Lower lobe of right lung (tissue), 2 donors: ENCODE measurements at regions not wholly inside any gene's neighbourhood (a gene's known extent, or its start where the extent isn't known, plus 50 kb on each side); places are given as distances from the start of the nearest gene placed in this dataset.

ENCODE experiments used
- ATAC-seq, 2 donors: fragments of 200-7000 bp; cut with Tn5 transposase; one replicate each; pipeline ENCODE4 v1.9.1; 2020 to 2022; ENCODE audit warnings: mild to moderate bottlenecking in 2 of 2, moderate library complexity in 2 of 2
- DNase-seq: peaks from one replicate; pipeline ENCODE4 v3.0.0-alpha.2; 2020
- H3K27ac ChIP-seq: fragments of 200-600 bp; one replicate; pipeline ENCODE4 v1.8.0; 2022
- H3K27me3 ChIP-seq: fragments of 200-600 bp; one replicate; pipeline ENCODE4 v1.8.0; 2022; ENCODE audit warnings: low read depth
- H3K36me3 ChIP-seq: fragments of 200-600 bp; one replicate; pipeline ENCODE4 v1.8.0; 2022; ENCODE audit warnings: mild to moderate bottlenecking
- H3K4me1 ChIP-seq: fragments of 200-600 bp; one replicate; pipeline ENCODE4 v1.8.0; 2022
- H3K4me3 ChIP-seq: fragments of 200-600 bp; one replicate; pipeline ENCODE4 v1.8.0; 2022; ENCODE audit warnings: mild to moderate bottlenecking
- H3K9me3 ChIP-seq: fragments of 200-600 bp; one replicate; pipeline ENCODE4 v1.8.0; 2022
- CTCF ChIP-seq: fragments of 200-600 bp; IDR thresholded peaks from one replicate; pipeline ENCODE4 v1.8.0; 2022; ENCODE audit warnings: antibody characterized with exemption, mild to moderate bottlenecking
- intact Hi-C: fragments of 100-400 bp; cut with DNase I; formaldehyde crosslinking; loops from one replicate; pipeline ENCODE4 v1.11.0; 2022
- donor health status: DM: no; HTN: yes; CAD: no; lungs with severe emphysema.

GRCh38 chr2:147449323-147449991, 395.4 kb upstream of the ACVR2A start:
- intact Hi-C loops: no loop called here
- no peaks in the 10 kb centered on the region for H3K27me3 ChIP-seq
- no peaks in the 10 kb centered on the region for H3K36me3 ChIP-seq
- no peaks in the 10 kb centered on the region for H3K9me3 ChIP-seq
- DNase-seq: no peak
- no peak overlapping the region for H3K4me3 ChIP-seq
- no peak overlapping the region for H3K27ac ChIP-seq
- TF ChIP-seq CTCF: no peak
- ATAC-seq: no peak
- no peaks in the 10 kb centered on the region for H3K4me1 ChIP-seq

GRCh38 chr2:147442816-147443215, 402.0 kb upstream of the ACVR2A start:
- intact Hi-C loops: no loop called here
- Histone ChIP-seq H3K9me3 (no peaks in the 10 kb centered on the region), H3K27me3 (no peaks in the 10 kb centered on the region), H3K4me1 (no peaks in the 10 kb centered on the region), H3K4me3 (no peak overlapping the region), H3K36me3 (no peaks in the 10 kb centered on the region), H3K27ac (no peak overlapping the region)
- TF ChIP-seq CTCF: no peak
- no peak for ATAC-seq
- DNase-seq: no peak

- Histone ChIP-seq H3K36me3 (no peaks in the 10 kb centered on the region), H3K27ac (no peak overlapping the region), H3K4me3 (no peak overlapping the region), H3K27me3 (no peaks in the 10 kb centered on the region), H3K4me1 (no peaks in the 10 kb centered on the region), H3K9me3 (no peaks in the 10 kb centered on the region)
- no peak for ATAC-seq
- no peak for DNase-seq
- no peak for TF ChIP-seq CTCF
- intact Hi-C loops: no loop called here
These were observed 403.6 kb upstream of the ACVR2A start for GRCh38 chr2:147441182-147441581.

- intact Hi-C loops: no loop called here
- Histone ChIP-seq H3K27ac (no peak overlapping the region), H3K4me1 (no peaks in the 10 kb centered on the region), H3K4me3 (no peak overlapping the region), H3K36me3 (no peaks in the 10 kb centered on the region), H3K27me3 (no peaks in the 10 kb centered on the region), H3K9me3 (no peaks in the 10 kb centered on the region)
- DNase-seq (no peak), ATAC-seq (no peak)
- TF ChIP-seq CTCF: no peak
These were observed 404.1 kb upstream of the ACVR2A start for GRCh38 chr2:147440734-147441133.

GRCh38 chr2:147439986-147440385, 404.8 kb upstream of the ACVR2A start:
- ATAC-seq (no peak), DNase-seq (no peak)
- Histone ChIP-seq H3K4me3 (no peak overlapping the region), H3K27me3 (no peaks in the 10 kb centered on the region), H3K9me3 (no peaks in the 10 kb centered on the region), H3K36me3 (no peaks in the 10 kb centered on the region), H3K27ac (no peak overlapping the region), H3K4me1 (no peaks in the 10 kb centered on the region)
- intact Hi-C loops: no loop called here
- TF ChIP-seq CTCF: no peak
